Neutrophil (primary cell): ENCODE measurements at regions not wholly inside any gene's neighbourhood (a gene's known extent, or its start where the extent isn't known, plus 50 kb on each side); places are given as distances from the start of the nearest gene placed in this dataset.

Experiments used
- H3K27ac ChIP-seq: fragments of 200-600 bp; sonication (generic); 2 replicates; pipeline ENCODE4 v1.5.1; 2016; ENCODE audit warnings: mild to moderate bottlenecking, moderate library complexity
- H3K27me3 ChIP-seq: fragments of 200-600 bp; sonication (generic); 2 replicates; pipeline ENCODE4 v1.6.0; 2016; ENCODE audit warnings: mild to moderate bottlenecking
- H3K36me3 ChIP-seq: fragments of 200-600 bp; sonication (generic); 2 replicates; pipeline ENCODE4 v1.5.1; 2017
- H3K4me1 ChIP-seq, 2 experiments: fragments of 200-600 bp in 1 of 2; sonication (generic) in 1 of 2; 1 replicate in 1 of 2; 2 replicates in 1 of 2; pipeline versions ENCODE4 v1.5.1 to v1.6.1; 2013 to 2016; ENCODE audit warnings: low read depth in 1 of 2, low read length in 1 of 2, mild to moderate bottlenecking in 1 of 2, moderate library complexity in 1 of 2; ENCODE audit not compliant: control insufficient read depth in 1 of 2, insufficient read depth in 1 of 2
- H3K4me3 ChIP-seq, 2 experiments: fragments of 200-600 bp in 1 of 2; sonication (generic) in 1 of 2; 1 replicate in 1 of 2; 2 replicates in 1 of 2; pipeline ENCODE4 v1.5.1; 2013 to 2016; ENCODE audit warnings: low read depth in 1 of 2, low read length in 1 of 2, mild to moderate bottlenecking in 1 of 2, moderate library complexity in 1 of 2
- H3K9me3 ChIP-seq: fragments of 200-600 bp; sonication (generic); 2 replicates; pipeline ENCODE4 v1.5.1; 2016
- TF ChIP-seq, protein P1 (sequence below): fragments of 200-600 bp; sonication (generic); IDR thresholded peaks from 2 replicates; pipeline ENCODE4 v1.5.1; 2016; ENCODE audit warnings: antibody characterized with exemption

DNA sequence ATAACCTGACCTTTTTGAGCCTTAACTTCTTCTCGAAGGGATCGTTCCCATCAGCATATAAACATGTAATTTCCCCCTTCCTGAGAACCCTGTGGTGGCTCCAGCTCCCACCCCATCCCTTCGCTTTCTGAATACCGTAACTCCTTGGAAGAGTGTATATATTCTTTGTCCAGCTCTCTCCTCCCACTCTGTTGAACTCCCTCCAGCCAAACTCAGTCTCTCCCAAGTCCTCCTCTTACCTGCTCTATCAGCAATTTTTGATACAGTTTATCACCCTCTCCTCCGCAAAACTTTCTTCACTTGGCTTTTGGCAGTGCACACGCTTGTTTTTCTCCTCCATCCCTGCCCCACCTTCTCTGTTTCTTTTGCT is 109.9 kb upstream of the SLC25A33 start:
- peaks cover 28 to 30% of the 10 kb centered on the region in 2 experiments for H3K4me1 ChIP-seq
- no peaks in the 10 kb centered on the region for H3K36me3 ChIP-seq
- peaks cover 8% of the 10 kb centered on the region for H3K27me3 ChIP-seq
- peak overlapping the region; percentile 66 to 89 for H3K4me3 ChIP-seq
- no peaks in the 10 kb centered on the region for H3K9me3 ChIP-seq
- peak overlapping the region; percentile 70 for H3K27ac ChIP-seq
- TF ChIP-seq, protein P1, sequence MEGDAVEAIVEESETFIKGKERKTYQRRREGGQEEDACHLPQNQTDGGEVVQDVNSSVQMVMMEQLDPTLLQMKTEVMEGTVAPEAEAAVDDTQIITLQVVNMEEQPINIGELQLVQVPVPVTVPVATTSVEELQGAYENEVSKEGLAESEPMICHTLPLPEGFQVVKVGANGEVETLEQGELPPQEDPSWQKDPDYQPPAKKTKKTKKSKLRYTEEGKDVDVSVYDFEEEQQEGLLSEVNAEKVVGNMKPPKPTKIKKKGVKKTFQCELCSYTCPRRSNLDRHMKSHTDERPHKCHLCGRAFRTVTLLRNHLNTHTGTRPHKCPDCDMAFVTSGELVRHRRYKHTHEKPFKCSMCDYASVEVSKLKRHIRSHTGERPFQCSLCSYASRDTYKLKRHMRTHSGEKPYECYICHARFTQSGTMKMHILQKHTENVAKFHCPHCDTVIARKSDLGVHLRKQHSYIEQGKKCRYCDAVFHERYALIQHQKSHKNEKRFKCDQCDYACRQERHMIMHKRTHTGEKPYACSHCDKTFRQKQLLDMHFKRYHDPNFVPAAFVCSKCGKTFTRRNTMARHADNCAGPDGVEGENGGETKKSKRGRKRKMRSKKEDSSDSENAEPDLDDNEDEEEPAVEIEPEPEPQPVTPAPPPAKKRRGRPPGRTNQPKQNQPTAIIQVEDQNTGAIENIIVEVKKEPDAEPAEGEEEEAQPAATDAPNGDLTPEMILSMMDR, result no peak

DNA sequence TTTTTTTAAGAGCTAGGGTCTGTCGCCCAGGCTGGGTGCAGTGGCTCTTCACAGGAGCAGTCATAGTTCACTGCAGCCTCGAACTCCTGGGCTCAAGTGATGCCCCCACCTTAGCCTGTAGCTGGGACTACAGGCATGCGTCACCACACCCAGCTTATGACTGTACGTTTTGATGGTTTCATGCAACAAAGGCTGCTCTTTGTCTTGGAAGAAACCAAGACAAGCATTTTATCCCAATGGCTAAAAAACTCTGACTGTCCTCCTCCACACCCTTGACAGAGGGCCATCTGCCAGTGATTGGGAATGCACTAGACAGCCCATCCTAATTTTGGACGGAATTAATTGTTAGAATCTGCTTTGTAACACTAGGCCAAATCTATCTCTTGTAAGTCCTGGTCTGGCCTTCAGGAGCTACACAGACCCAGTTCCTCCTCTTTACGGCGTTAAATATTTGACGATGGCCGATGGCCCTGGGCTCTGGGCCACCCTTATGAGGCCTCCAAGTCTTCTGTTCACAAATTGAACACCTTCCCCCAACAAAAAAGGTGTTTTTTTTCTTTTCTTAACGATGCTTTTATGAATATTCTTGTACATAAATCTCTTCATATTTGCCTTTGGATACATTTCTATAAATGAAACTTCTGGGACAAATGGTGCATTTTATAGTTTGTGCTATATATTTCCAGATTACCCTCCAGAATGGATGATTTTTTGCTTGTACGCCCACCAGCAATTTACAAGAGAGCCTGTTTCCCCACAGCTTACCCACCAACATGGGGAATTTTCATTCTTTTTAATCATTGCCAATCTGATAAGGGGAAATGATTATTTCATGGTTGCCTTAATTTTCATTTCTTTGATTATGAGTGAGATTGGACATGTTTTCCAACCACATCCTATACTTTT is 104.8 kb upstream of the SLC25A33 start:
- H3K9me3 ChIP-seq, result no peaks in the 10 kb centered on the region
- no peak overlapping the region for H3K4me3 ChIP-seq
- no peaks in the 10 kb centered on the region for H3K27me3 ChIP-seq
- H3K36me3 ChIP-seq, result no peaks in the 10 kb centered on the region
- no peak overlapping the region for H3K27ac ChIP-seq
- TF ChIP-seq, protein P1, result no peak
- peaks cover 11 to 14% of the 10 kb centered on the region in 2 experiments for H3K4me1 ChIP-seq

DNA sequence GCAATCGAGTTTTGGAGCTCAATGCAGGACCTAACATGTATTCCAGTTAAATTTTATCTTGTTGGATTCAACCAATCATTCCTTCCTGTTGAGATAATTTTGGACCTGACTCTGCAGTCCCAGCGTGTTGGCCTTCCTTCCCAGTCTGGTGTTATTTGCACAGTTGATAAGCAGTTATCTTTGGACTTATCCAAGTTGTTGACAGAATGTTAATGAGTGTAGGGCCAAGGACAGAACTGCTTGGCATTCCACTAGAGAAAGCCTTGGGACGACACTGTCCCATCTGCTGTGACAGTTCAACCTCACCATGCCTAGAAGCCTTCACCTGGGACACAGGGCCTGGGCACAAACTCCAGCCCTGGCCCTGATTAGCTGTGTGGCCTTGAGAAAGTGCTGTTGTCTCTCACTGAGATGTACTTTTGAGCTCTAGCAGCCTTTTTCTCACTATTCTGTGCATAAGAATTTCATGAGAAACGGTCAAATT is 104.1 kb upstream of the SLC25A33 start:
- H3K4me3 ChIP-seq, result no peak overlapping the region
- H3K27ac ChIP-seq, result no peak overlapping the region
- H3K36me3 ChIP-seq, result no peaks in the 10 kb centered on the region
- no peaks in the 10 kb centered on the region for H3K9me3 ChIP-seq
- peaks cover 12 to 15% of the 10 kb centered on the region in 2 experiments for H3K4me1 ChIP-seq
- no peaks in the 10 kb centered on the region for H3K27me3 ChIP-seq
- TF ChIP-seq, protein P1, result no peak

DNA sequence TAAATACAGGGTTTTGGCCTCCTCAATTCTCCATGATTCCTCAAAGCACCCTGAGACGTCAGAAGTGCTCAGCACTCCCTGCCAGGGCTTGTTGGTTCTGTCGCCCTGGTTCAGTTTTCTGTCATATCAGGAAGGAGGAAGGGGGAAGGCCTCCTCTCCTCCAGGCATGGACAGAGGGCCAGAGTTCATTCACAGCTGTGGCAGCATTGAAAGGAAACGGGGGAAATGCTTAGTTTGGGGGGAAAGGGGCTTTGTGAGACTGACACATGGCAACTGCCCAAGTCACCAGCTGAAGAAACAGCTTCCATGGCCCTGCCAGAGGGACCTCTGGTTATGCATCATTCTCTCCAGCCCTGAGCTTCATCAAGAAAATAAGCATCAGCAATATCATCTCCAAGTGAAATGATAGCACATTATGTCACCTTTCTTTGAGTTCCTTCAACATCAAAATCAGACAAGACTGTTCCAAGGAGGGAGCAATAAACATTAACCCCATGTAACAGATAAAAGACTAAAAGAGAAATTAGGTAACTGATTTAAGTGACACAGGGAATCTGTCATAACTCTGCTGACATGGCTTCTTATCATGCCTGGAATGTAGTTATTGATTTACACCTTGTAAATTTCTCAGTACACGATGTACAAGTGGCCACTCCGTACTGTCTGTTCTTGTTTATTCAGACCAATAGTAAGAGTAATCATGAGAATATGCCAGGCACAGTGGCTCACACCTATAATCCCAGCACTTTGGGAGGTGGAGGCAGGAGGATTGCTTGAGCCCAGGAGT is 103.2 kb upstream of the SLC25A33 start:
- no peaks in the 10 kb centered on the region for H3K36me3 ChIP-seq
- H3K4me1 ChIP-seq, result peaks cover 12 to 15% of the 10 kb centered on the region in 2 experiments
- H3K27ac ChIP-seq, result no peak overlapping the region
- H3K4me3 ChIP-seq, result no peak overlapping the region
- H3K9me3 ChIP-seq, result no peaks in the 10 kb centered on the region
- TF ChIP-seq, protein P1, result no peak
- H3K27me3 ChIP-seq, result no peaks in the 10 kb centered on the region

DNA sequence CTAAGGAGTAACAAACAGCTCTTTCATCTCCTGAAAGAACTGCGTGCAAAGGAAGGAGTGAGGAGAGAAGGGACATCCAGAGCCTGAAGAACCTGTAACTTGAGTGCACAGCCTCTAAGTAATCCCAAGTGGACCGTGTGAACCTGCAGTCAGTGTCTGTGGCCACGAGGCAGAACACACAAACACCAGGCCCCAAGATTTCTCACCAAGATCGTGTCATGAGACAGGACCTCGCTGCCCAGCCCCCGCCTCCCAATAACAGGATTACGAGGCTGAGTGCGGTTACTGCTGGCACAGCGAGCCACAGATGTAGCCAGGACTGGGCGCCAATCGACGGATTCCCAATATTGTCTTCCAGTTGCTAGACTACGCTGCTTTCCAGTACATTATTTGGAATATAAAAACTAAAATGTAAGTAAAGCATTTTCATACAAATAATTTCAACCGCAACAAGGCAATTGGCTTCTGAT is 101.3 kb upstream of the SLC25A33 start:
- Histone ChIP-seq H3K9me3 (no peaks in the 10 kb centered on the region), H3K4me1 (peaks cover 12 to 15% of the 10 kb centered on the region in 2 experiments), H3K27me3 (no peaks in the 10 kb centered on the region), H3K4me3 (no peak overlapping the region), H3K27ac (no peak overlapping the region), H3K36me3 (no peaks in the 10 kb centered on the region)
- TF ChIP-seq, protein P1, result no peak
